HL-60 (cell line): ENCODE measurements at regions not wholly inside any gene's neighbourhood (a gene's known extent, or its start where the extent isn't known, plus 50 kb on each side); places are given as distances from the start of the nearest gene placed in this dataset.

ENCODE experiments used
- DNase-seq, 2 experiments: peaks; one replicate each; pipeline ENCODE4 v3.0.0-alpha.2; 2010 to 2020; ENCODE audit warnings: low read depth in 1 of 2, low spot score in 1 of 2
- H3K27ac ChIP-seq: fragments of 250-450 bp; sonication (Bioruptor Pico); replicated peaks from 2 replicates; pipeline ENCODE4 v1.5.1; 2020; ENCODE audit warnings: mild to moderate bottlenecking, moderate library complexity
- H3K27me3 ChIP-seq: fragments of 250-450 bp; sonication (Bioruptor Pico); 2 replicates; pipeline ENCODE4 v1.5.1; 2021; ENCODE audit warnings: mild to moderate bottlenecking, moderate library complexity; ENCODE audit not compliant: insufficient read depth, poor library complexity, severe bottlenecking
- H3K4me3 ChIP-seq: replicated peaks from 2 replicates; pipeline ENCODE4 v1.5.1; 2011; ENCODE audit warnings: mild to moderate bottlenecking, control low read depth, low read length; ENCODE audit not compliant: insufficient read depth
- GABPA ChIP-seq: IDR thresholded peaks from 2 replicates; pipeline ENCODE4 v1.6.1; 2012; ENCODE audit warnings: low read depth
- POLR2AphosphoS5 ChIP-seq: IDR thresholded peaks from 2 replicates; pipeline ENCODE4 v1.6.1; 2012; ENCODE audit warnings: low read depth
- SPI1 ChIP-seq: IDR thresholded peaks from 2 replicates; pipeline ENCODE4 v1.6.1; 2012; ENCODE audit warnings: low read depth, mild to moderate bottlenecking, borderline replicate concordance
- TF ChIP-seq, protein P1 (sequence below): IDR thresholded peaks from 2 replicates; pipeline ENCODE4 v1.6.1; 2012; ENCODE audit warnings: low read depth; ENCODE audit not compliant: insufficient replicate concordance
- TF ChIP-seq, protein P2 (sequence below): IDR thresholded peaks from one replicate; pipeline ENCODE4 v1.5.1; 2011; ENCODE audit warnings: low read length, control low read depth, inconsistent platforms; ENCODE audit not compliant: insufficient read depth

DNA sequence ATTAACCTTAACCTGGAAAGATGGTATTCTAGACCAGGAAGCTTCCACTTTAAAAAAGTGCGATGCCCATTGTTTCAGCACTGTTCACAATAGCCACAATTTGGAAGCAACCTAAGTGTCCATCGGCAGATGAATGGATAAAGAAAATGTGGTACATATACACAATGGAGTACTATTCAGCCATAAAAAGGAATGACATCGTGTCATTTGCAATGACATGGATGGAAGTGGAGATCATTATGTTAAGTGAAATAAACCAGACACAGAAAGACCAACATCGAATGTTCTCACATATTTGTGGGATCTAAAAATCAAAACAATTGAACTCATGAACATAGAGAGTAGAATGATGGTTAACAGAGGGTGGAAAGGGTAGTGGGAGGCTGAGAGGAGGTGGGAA, 94.2 kb downstream of the NR2F2 start:
- Histone ChIP-seq H3K27ac (no peak overlapping the region), H3K4me3 (no peak overlapping the region), H3K27me3 (no peaks in the 10 kb centered on the region)
- no peak for DNase-seq
- TF ChIP-seq, protein P1, sequence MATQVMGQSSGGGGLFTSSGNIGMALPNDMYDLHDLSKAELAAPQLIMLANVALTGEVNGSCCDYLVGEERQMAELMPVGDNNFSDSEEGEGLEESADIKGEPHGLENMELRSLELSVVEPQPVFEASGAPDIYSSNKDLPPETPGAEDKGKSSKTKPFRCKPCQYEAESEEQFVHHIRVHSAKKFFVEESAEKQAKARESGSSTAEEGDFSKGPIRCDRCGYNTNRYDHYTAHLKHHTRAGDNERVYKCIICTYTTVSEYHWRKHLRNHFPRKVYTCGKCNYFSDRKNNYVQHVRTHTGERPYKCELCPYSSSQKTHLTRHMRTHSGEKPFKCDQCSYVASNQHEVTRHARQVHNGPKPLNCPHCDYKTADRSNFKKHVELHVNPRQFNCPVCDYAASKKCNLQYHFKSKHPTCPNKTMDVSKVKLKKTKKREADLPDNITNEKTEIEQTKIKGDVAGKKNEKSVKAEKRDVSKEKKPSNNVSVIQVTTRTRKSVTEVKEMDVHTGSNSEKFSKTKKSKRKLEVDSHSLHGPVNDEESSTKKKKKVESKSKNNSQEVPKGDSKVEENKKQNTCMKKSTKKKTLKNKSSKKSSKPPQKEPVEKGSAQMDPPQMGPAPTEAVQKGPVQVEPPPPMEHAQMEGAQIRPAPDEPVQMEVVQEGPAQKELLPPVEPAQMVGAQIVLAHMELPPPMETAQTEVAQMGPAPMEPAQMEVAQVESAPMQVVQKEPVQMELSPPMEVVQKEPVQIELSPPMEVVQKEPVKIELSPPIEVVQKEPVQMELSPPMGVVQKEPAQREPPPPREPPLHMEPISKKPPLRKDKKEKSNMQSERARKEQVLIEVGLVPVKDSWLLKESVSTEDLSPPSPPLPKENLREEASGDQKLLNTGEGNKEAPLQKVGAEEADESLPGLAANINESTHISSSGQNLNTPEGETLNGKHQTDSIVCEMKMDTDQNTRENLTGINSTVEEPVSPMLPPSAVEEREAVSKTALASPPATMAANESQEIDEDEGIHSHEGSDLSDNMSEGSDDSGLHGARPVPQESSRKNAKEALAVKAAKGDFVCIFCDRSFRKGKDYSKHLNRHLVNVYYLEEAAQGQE: no peak
- no peak for TF ChIP-seq GABPA
- TF ChIP-seq POLR2AphosphoS5: no peak
- TF ChIP-seq, protein P2, sequence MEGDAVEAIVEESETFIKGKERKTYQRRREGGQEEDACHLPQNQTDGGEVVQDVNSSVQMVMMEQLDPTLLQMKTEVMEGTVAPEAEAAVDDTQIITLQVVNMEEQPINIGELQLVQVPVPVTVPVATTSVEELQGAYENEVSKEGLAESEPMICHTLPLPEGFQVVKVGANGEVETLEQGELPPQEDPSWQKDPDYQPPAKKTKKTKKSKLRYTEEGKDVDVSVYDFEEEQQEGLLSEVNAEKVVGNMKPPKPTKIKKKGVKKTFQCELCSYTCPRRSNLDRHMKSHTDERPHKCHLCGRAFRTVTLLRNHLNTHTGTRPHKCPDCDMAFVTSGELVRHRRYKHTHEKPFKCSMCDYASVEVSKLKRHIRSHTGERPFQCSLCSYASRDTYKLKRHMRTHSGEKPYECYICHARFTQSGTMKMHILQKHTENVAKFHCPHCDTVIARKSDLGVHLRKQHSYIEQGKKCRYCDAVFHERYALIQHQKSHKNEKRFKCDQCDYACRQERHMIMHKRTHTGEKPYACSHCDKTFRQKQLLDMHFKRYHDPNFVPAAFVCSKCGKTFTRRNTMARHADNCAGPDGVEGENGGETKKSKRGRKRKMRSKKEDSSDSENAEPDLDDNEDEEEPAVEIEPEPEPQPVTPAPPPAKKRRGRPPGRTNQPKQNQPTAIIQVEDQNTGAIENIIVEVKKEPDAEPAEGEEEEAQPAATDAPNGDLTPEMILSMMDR: no peak
- TF ChIP-seq SPI1: no peak

DNA sequence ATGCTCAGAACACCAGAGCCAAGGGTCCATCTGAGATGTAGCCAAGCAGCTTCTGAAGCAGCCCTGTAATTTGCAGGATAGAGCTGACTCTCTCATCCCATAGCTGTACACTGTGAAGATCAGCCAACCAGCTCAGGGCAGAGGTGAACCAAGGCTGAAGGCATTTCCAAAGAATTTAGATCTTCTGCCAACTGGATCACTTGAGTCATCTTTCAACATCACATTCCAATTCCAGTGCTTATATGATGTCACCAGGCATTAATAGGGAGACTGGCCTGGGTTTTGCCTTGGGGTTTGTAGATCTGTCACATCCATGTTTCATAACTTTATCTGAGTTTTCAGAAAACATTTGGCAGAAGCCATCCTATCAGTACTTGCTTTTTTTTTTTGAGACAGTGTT, 98.2 kb downstream of the NR2F2 start:
- TF ChIP-seq GABPA: no peak
- TF ChIP-seq POLR2AphosphoS5: no peak
- TF ChIP-seq, protein P1: no peak
- TF ChIP-seq, protein P2: no peak
- no peak for TF ChIP-seq SPI1
- no peak overlapping the region for H3K27ac ChIP-seq
- H3K27me3 ChIP-seq: no peaks in the 10 kb centered on the region
- DNase-seq: no peak
- H3K4me3 ChIP-seq: no peak overlapping the region

DNA sequence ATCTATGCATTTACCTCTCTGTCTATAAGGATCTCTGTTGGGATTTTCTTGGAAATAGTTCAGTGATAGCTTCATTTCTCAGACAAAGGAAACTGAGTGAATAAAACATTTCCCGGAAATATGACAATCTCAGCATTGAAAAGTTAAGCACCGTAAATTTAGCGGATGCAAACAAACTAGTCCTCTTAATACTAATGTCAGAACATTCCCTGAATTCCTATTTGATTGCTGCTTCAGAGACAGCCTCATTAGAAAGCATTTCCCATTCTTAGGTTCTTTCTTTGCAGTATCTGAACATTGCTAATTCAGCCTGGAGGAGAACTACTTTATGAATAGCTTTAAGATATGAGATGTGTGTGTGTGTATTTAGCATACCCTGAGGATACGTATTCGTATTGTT, 101.3 kb downstream of the NR2F2 start:
- H3K27me3 ChIP-seq: no peaks in the 10 kb centered on the region
- H3K27ac ChIP-seq: no peak overlapping the region
- TF ChIP-seq, protein P1: no peak
- TF ChIP-seq SPI1 (no peak), POLR2AphosphoS5 (no peak), GABPA (no peak)
- TF ChIP-seq, protein P2: no peak
- DNase-seq: no peak
- H3K4me3 ChIP-seq: no peak overlapping the region
